Brain microvascular endothelial cell (primary cell): ENCODE measurements at regions not wholly inside any gene's neighbourhood (a gene's known extent, or its start where the extent isn't known, plus 50 kb on each side); places are given as distances from the start of the nearest gene placed in this dataset.

Source experiments
- DNase-seq: peaks from one replicate; pipeline ENCODE4 v3.0.0-alpha.2; 2020
- H3K27ac ChIP-seq: fragments of 250-450 bp; sonication (Bioruptor Pico); 2 replicates; pipeline ENCODE4 v1.5.1; 2020; ENCODE audit warnings: mild to moderate bottlenecking, moderate library complexity
- H3K27me3 ChIP-seq: fragments of 250-450 bp; sonication (Bioruptor Pico); replicated peaks from 2 replicates; pipeline ENCODE4 v1.5.1; 2020; ENCODE audit warnings: mild to moderate bottlenecking
- H3K36me3 ChIP-seq: fragments of 250-450 bp; sonication (Bioruptor Pico); replicated peaks from 2 replicates; pipeline ENCODE4 v1.5.1; 2020; ENCODE audit warnings: mild to moderate bottlenecking
- H3K4me3 ChIP-seq: 2 replicates; pipeline ENCODE4 v1.5.1; 2011; ENCODE audit warnings: low read depth, mild to moderate bottlenecking, control low read depth, low read length, moderate library complexity
- in situ Hi-C: cut with HindIII; loops from 2 replicates; pipeline ENCODE4 v1.10.0; 2017; ENCODE audit warnings: low sequenced_read_pairs, low pct_ligation_motif_present
- TF ChIP-seq, protein P1 (sequence below): IDR thresholded peaks from 2 replicates; pipeline ENCODE4 v1.5.1; 2011; ENCODE audit warnings: low read depth, mild to moderate bottlenecking, moderate library complexity, low read length, control low read depth, inconsistent platforms; ENCODE audit errors: missing control alignments

DNA sequence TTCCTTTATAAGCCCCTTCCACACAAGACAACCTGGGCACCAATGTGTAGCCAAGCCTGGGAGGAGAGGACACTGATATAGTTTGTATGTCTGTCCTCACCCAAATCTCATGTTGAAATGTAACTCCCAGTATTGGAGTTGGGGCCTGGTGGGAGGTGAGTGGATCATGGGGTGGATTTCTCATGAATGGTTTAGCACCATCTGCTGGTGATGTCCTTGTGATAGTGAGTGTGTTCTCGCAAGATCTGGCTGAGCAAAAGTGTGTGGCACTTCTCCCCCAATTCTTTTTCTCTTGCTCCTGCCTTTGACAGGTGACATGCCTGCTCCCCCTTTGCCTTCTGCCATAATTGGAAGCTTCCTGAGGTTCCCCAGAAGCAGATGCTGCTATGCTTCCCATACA, 135.8 kb downstream of the USP31 start:
- no peaks in the 10 kb centered on the region for H3K36me3 ChIP-seq
- H3K27ac ChIP-seq = no peak overlapping the region
- TF ChIP-seq, protein P1, sequence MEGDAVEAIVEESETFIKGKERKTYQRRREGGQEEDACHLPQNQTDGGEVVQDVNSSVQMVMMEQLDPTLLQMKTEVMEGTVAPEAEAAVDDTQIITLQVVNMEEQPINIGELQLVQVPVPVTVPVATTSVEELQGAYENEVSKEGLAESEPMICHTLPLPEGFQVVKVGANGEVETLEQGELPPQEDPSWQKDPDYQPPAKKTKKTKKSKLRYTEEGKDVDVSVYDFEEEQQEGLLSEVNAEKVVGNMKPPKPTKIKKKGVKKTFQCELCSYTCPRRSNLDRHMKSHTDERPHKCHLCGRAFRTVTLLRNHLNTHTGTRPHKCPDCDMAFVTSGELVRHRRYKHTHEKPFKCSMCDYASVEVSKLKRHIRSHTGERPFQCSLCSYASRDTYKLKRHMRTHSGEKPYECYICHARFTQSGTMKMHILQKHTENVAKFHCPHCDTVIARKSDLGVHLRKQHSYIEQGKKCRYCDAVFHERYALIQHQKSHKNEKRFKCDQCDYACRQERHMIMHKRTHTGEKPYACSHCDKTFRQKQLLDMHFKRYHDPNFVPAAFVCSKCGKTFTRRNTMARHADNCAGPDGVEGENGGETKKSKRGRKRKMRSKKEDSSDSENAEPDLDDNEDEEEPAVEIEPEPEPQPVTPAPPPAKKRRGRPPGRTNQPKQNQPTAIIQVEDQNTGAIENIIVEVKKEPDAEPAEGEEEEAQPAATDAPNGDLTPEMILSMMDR = peak; percentile 5
- DNase-seq = peak; percentile 6
- in situ Hi-C loops = no loop called here
- H3K4me3 ChIP-seq = no peak overlapping the region
- no peaks in the 10 kb centered on the region for H3K27me3 ChIP-seq

DNA sequence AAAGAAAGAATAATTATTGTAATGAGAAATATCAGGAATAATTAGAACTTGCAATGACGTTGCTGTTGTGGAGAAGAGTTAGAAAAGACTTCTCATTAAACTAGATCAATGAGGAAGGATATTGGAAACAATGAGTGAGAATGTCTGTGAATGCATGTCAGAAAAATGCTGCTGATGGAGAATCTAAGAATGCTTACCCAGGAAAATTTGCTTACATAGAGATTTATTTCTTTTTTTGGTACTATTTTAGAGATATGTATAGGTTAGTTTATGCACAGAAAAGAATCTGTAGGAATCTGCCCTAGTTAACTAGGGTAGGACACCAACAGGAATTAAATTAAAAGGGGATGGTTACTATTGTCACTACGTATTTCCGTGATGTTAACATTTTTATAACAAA, 140.2 kb downstream of the USP31 start:
- Histone ChIP-seq H3K27me3 (no peaks in the 10 kb centered on the region), H3K4me3 (no peak overlapping the region), H3K27ac (no peak overlapping the region), H3K36me3 (no peaks in the 10 kb centered on the region)
- in situ Hi-C loops = no loop called here
- TF ChIP-seq, protein P1 = no peak
- no peak for DNase-seq

DNA sequence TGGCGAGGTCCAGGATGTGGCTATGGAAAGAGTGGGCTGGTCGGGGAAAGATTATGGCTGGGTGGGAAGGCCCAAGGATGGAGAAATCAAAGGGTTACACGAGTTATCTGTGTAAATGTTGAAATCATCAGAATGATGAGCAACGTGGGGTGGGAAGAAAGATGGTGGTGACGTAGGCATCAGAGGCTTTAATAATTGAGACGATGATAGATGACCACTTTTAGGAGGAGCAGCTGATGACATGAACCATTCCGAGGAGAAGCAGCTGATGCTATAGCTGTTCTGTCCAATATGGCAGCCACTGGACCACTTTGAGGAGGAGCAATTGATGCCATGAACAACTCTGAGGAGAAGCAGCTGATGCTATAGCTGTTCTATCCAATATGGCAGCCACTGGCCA, 141.2 kb downstream of the USP31 start:
- in situ Hi-C loops = no loop called here
- H3K4me3 ChIP-seq = no peak overlapping the region
- H3K36me3 ChIP-seq = no peaks in the 10 kb centered on the region
- no peak overlapping the region for H3K27ac ChIP-seq
- TF ChIP-seq, protein P1 = no peak
- no peaks in the 10 kb centered on the region for H3K27me3 ChIP-seq
- no peak for DNase-seq

DNA sequence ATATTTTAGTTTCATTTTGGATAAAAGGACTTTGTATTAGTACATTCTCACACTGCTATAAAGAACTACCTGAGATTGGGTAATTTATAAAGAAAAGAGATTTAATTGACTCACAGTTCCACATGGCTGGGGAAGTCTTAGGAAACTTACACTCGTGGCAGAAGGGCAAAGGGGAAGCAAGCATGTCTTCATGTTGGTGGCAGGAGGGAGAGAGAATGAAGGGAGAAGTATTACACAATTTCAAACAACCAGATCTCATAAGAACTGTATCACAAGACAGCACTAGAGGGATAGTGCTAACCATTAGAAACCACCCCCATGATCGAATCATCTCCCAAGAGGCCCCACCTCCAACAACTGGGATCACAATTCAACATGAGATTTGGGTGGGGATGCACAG, 142.9 kb downstream of the USP31 start:
- no peaks in the 10 kb centered on the region for H3K36me3 ChIP-seq
- H3K4me3 ChIP-seq = no peak overlapping the region
- in situ Hi-C loops = no loop called here
- H3K27me3 ChIP-seq = no peaks in the 10 kb centered on the region
- TF ChIP-seq, protein P1 = no peak
- DNase-seq = no peak
- H3K27ac ChIP-seq = no peak overlapping the region

DNA sequence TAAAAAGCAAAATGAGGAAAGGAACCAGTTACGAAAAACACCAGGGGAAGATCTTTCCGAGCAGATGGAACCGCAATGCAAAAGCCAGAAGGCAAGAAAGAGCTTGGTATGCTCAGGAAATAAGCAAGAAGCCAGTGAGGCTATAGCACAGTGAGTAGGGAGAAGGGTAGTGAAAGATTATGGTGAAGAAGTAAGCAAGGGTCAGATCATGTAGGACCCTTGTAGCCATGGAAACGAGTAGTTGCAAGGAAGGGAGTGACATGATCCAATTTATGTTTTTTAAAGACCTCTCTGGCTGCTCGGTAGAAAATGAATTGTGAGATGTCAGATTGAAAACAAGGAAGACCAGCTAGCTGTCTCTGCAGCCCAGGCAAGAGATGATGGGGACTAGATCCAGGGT, 143.3 kb downstream of the USP31 start:
- TF ChIP-seq, protein P1 = no peak
- Histone ChIP-seq H3K36me3 (no peaks in the 10 kb centered on the region), H3K27ac (no peak overlapping the region), H3K27me3 (no peaks in the 10 kb centered on the region), H3K4me3 (no peak overlapping the region)
- in situ Hi-C loops = no loop called here
- no peak for DNase-seq

DNA sequence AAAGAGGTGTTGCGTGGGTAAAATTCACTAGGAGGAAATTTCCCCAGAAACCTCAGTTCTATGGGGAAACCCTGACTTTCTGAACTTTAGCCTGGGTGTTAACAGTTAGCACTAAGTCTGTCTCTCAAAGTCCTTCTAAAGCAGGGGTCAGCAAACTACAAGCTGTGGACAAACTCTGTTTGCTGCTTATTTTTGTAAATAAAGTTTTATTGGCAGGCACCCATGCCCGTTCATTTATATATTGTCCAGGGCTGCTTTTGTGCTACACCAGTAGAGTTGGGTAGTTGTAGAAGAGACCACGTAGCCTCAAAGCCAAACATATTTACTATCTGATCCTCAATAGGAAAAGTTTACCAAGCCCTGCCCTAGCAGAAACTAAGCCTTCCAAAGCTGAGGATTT, 159.7 kb downstream of the USP31 start:
- no peaks in the 10 kb centered on the region for H3K36me3 ChIP-seq
- no peak for DNase-seq
- H3K27ac ChIP-seq = no peak overlapping the region
- H3K4me3 ChIP-seq = no peak overlapping the region
- TF ChIP-seq, protein P1 = no peak
- H3K27me3 ChIP-seq = no peaks in the 10 kb centered on the region
- in situ Hi-C loops = no loop called here
